Natural killer cell treated with Interleukin-12 subunit alpha and Interleukin-12 subunit beta and Interleukin-15 and Interleukin-18, amount 100 ng/mL, for 72 hours (primary cell): ENCODE measurements at regions not wholly inside any gene's neighbourhood (a gene's known extent, or its start where the extent isn't known, plus 50 kb on each side); places are given as distances from the start of the nearest gene placed in this dataset.

Experiments
- ATAC-seq, 2 donors: fragments of 150-1000 bp; cut with Tn5 transposase in 1 of 2; sonication (Bioruptor Pico), chemical (Tn5 transposase) in 1 of 2; 2 replicates each; pipeline ENCODE4 v1.10.0; 2021
- DNase-seq: peaks from one replicate; pipeline ENCODE4 v3.0.0; 2022; ENCODE audit warnings: low spot score
- H3K27ac Mint-ChIP-seq, 2 donors: 1 replicate in 1 of 2; 2 replicates in 1 of 2; pipeline ENCODE4 v1.8.0; 2022; ENCODE audit warnings: mixed read lengths in 2 of 2, mild to moderate bottlenecking in 1 of 2, moderate library complexity in 1 of 2
- H3K27me3 Mint-ChIP-seq, 2 donors: 1 replicate in 1 of 2; 2 replicates in 1 of 2; pipeline ENCODE4 v1.8.0; 2022; ENCODE audit warnings: mixed read lengths in 2 of 2
- H3K36me3 Mint-ChIP-seq: one replicate; pipeline ENCODE4 v1.8.0; 2022; ENCODE audit warnings: mixed read lengths
- H3K4me1 Mint-ChIP-seq, 2 donors: 1 replicate in 1 of 2; 2 replicates in 1 of 2; pipeline ENCODE4 v1.8.0; 2022; ENCODE audit warnings: low read depth in 2 of 2, mixed read lengths in 2 of 2, mild to moderate bottlenecking in 1 of 2
- H3K4me3 Mint-ChIP-seq: one replicate; pipeline ENCODE4 v1.8.0; 2022; ENCODE audit warnings: mixed read lengths
- H3K9me3 Mint-ChIP-seq: 2 replicates; pipeline ENCODE4 v1.8.0; 2022; ENCODE audit warnings: mixed read lengths

GRCh38 chrX:5748586-5749150 is 480.0 kb downstream of the NLGN4X start:
- no peaks in the 10 kb centered on the region for H3K4me1 Mint-ChIP-seq
- ATAC-seq (no peak), DNase-seq (no peak)
- no peak overlapping the region for H3K27ac Mint-ChIP-seq
- no peak overlapping the region for H3K4me3 Mint-ChIP-seq
- H3K36me3 Mint-ChIP-seq = no peaks in the 10 kb centered on the region
- no peaks in the 10 kb centered on the region for H3K27me3 Mint-ChIP-seq
- peaks cover 26% of the 10 kb centered on the region for H3K9me3 Mint-ChIP-seq

DNA sequence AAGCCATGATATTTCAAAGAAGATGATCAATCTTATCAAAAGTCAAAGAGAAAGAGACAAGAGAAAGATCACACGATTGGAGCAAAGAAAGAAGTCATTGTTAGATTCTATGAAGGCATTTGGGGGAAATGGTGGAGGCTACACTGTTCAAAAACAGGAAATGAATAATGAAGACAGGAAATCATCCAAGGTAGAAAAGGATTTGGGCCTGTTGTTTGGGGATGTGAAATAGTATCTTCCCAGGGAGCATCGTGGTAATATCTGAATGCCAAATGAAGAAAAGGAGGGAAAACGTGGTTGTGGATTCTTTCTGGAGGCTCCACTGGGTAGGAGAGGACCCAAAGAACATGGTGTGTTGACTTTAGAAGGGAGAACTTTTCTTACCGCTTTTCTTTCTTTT is 482.4 kb downstream of the NLGN4X start:
- DNase-seq (no peak), ATAC-seq (no peak)

GRCh38 chrX:5733501-5733900 is 495.2 kb downstream of the NLGN4X start:
- Mint-ChIP-seq H3K4me3 (no peak overlapping the region), H3K27me3 (no peaks in the 10 kb centered on the region), H3K36me3 (no peaks in the 10 kb centered on the region), H3K4me1 (no peaks in the 10 kb centered on the region), H3K9me3 (peaks cover 7% of the 10 kb centered on the region), H3K27ac (no peak overlapping the region)
- no peak for DNase-seq
- no peak for ATAC-seq

More for the DNA sequence above, 482.4 kb downstream of the NLGN4X start:
- no peaks in the 10 kb centered on the region for H3K27me3 Mint-ChIP-seq
- no peak overlapping the region for H3K27ac Mint-ChIP-seq
- H3K4me1 Mint-ChIP-seq = no peaks in the 10 kb centered on the region
- H3K9me3 Mint-ChIP-seq = peaks cover 20% of the 10 kb centered on the region
- no peak overlapping the region for H3K4me3 Mint-ChIP-seq
- no peaks in the 10 kb centered on the region for H3K36me3 Mint-ChIP-seq

GRCh38 chrX:5730556-5730955 is 498.1 kb downstream of the NLGN4X start:
- peaks cover 17% of the 10 kb centered on the region for H3K9me3 Mint-ChIP-seq
- H3K4me3 Mint-ChIP-seq = no peak overlapping the region
- H3K27me3 Mint-ChIP-seq = no peaks in the 10 kb centered on the region
- no peaks in the 10 kb centered on the region for H3K4me1 Mint-ChIP-seq
- no peaks in the 10 kb centered on the region for H3K36me3 Mint-ChIP-seq
- DNase-seq (no peak), ATAC-seq (no peak)
- H3K27ac Mint-ChIP-seq = no peak overlapping the region

DNA sequence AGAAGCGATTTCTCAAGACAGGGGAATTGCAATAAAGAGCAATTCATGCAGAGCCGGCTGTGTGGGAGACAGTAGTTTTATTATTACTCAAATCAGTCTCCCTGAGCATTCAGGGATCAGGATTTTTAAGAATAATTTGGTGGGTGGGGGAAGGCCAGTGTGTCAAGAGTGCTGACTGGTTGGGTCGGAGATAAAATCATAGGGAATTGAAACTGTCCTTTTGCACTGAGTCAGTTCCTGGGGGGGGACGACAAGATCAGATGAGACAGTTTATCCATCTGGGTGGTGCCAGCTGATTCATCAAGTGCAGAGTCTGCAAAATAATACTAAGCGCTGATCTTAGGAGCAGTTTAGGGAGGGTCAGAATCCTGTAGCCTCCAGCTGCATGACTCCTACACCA is 502.4 kb downstream of the NLGN4X start:
- ATAC-seq (no peak), DNase-seq (no peak)
- H3K9me3 Mint-ChIP-seq = peaks cover 17% of the 10 kb centered on the region
- H3K27me3 Mint-ChIP-seq = no peaks in the 10 kb centered on the region
- no peak overlapping the region for H3K4me3 Mint-ChIP-seq
- H3K4me1 Mint-ChIP-seq = no peaks in the 10 kb centered on the region
- no peaks in the 10 kb centered on the region for H3K36me3 Mint-ChIP-seq
- H3K27ac Mint-ChIP-seq = no peak overlapping the region

- H3K9me3 Mint-ChIP-seq = peaks cover 19% of the 10 kb centered on the region
- H3K4me1 Mint-ChIP-seq = no peaks in the 10 kb centered on the region
- no peaks in the 10 kb centered on the region for H3K27me3 Mint-ChIP-seq
- DNase-seq (no peak), ATAC-seq (no peak)
- H3K36me3 Mint-ChIP-seq = no peaks in the 10 kb centered on the region
- H3K4me3 Mint-ChIP-seq = no peak overlapping the region
- H3K27ac Mint-ChIP-seq = no peak overlapping the region
These were observed 504.5 kb downstream of the NLGN4X start for GRCh38 chrX:5724123-5724522.

- Mint-ChIP-seq H3K27me3 (no peaks in the 10 kb centered on the region), H3K4me1 (no peaks in the 10 kb centered on the region), H3K9me3 (peaks cover 15% of the 10 kb centered on the region), H3K4me3 (no peak overlapping the region), H3K36me3 (no peaks in the 10 kb centered on the region), H3K27ac (no peak overlapping the region)
- DNase-seq = no peak
- no peak for ATAC-seq
These were observed 510.0 kb downstream of the NLGN4X start for GRCh38 chrX:5718651-5719050.

GRCh38 chrX:5716666-5717065 is 512.0 kb downstream of the NLGN4X start:
- H3K27ac Mint-ChIP-seq = no peak overlapping the region
- peaks cover 19% of the 10 kb centered on the region for H3K9me3 Mint-ChIP-seq
- H3K4me3 Mint-ChIP-seq = no peak overlapping the region
- no peaks in the 10 kb centered on the region for H3K27me3 Mint-ChIP-seq
- H3K4me1 Mint-ChIP-seq = no peaks in the 10 kb centered on the region
- DNase-seq = no peak
- ATAC-seq = no peak
- H3K36me3 Mint-ChIP-seq = no peaks in the 10 kb centered on the region

DNA sequence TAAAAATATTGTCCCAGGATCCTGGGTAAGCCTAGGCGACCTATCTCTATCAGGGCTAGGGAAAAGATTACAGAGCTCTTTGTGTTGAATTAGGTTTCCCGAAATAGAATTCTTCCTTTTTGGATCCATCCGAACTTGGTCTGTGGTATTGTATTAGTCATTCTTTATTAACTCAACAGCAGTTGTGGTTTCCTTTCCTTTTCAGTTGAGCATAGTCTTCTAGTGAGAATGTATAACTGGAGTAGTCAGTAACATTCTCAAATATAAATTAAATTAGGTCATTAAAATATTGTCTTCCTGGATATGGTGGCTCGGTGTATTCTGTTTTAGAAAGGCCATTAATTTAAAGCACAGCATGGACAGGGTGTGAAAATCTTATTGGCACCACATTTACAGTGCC is 520.4 kb downstream of the NLGN4X start:
- no peaks in the 10 kb centered on the region for H3K27me3 Mint-ChIP-seq
- peaks cover 9% of the 10 kb centered on the region for H3K9me3 Mint-ChIP-seq
- H3K4me3 Mint-ChIP-seq = no peak overlapping the region
- DNase-seq (no peak), ATAC-seq (no peak)
- H3K4me1 Mint-ChIP-seq = no peaks in the 10 kb centered on the region
- no peak overlapping the region for H3K27ac Mint-ChIP-seq
- no peaks in the 10 kb centered on the region for H3K36me3 Mint-ChIP-seq

GRCh38 chrX:5702890-5703289 is 525.8 kb downstream of the NLGN4X start:
- H3K27me3 Mint-ChIP-seq = no peaks in the 10 kb centered on the region
- ATAC-seq = no peak
- no peak overlapping the region for H3K27ac Mint-ChIP-seq
- H3K36me3 Mint-ChIP-seq = no peaks in the 10 kb centered on the region
- H3K4me1 Mint-ChIP-seq = no peaks in the 10 kb centered on the region
- H3K9me3 Mint-ChIP-seq = peaks cover 3% of the 10 kb centered on the region
- H3K4me3 Mint-ChIP-seq = no peak overlapping the region
- no peak for DNase-seq

DNA sequence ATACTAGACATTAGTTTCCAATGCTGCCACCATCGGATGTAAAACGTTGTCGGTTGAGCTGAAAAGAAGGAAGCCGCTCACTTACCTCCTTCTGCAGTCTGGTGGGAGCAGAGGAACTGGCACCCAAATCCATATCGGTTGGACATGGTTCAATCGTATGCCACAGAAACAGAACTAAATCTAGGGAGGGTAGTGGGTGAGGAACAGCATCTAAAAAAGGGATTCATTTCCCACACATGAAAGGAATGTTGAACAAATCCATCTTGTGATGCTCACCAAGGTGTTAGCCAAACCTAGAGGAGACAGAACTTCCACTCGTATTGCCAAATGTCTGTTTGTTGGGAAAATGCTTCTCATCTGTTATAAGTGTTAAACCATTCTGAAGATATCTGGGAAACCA is 532.7 kb downstream of the NLGN4X start:
- H3K27me3 Mint-ChIP-seq = no peaks in the 10 kb centered on the region
- peaks cover 12% of the 10 kb centered on the region for H3K9me3 Mint-ChIP-seq
- no peaks in the 10 kb centered on the region for H3K36me3 Mint-ChIP-seq
- no peak overlapping the region for H3K27ac Mint-ChIP-seq
- DNase-seq = no peak
- H3K4me1 Mint-ChIP-seq = no peaks in the 10 kb centered on the region
- H3K4me3 Mint-ChIP-seq = no peak overlapping the region
- ATAC-seq = no peak

DNA sequence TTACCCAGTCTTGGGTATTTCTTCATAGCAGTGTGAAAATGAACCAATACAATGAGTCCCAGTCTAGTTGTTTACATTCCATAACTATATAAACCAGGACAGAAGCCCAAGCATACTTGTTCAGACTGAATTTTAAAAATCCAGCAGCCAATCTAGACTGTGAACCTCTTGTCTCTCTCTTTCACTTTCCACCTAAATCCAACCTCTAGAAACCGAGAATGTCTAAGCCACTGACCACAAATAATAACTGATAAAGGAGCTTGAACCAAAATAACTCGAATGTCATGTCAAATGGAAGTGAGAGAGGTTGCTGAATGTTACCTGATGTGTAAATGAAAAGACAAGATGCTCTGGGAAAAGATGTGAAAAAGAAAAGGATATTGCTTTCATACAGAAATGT is 544.7 kb downstream of the NLGN4X start:
- no peak overlapping the region for H3K4me3 Mint-ChIP-seq
- H3K36me3 Mint-ChIP-seq = no peaks in the 10 kb centered on the region
- DNase-seq (no peak), ATAC-seq (no peak)
- H3K9me3 Mint-ChIP-seq = peaks cover 16% of the 10 kb centered on the region
- H3K4me1 Mint-ChIP-seq = no peaks in the 10 kb centered on the region
- no peak overlapping the region for H3K27ac Mint-ChIP-seq
- no peaks in the 10 kb centered on the region for H3K27me3 Mint-ChIP-seq

DNA sequence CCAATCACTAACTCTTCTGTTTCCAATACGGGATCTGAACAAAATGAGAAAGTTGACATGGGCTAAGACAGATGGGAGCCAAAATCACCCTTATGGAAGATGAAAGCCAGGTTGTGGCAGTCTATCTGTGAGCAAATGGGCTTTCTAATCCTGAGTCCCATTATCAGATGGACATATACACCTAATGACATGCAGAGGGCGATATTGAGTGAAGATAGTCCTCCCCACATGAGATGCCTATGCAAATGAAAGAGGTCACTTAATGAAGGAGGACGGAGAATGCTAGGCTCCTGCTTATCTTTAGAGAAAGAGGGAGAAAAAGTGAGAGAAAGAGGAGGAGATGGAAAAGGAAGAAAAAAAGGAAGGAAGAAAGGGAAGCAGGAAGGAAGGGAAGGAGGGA is 547.5 kb downstream of the NLGN4X start:
- H3K27ac Mint-ChIP-seq = no peak overlapping the region
- peaks cover 12% of the 10 kb centered on the region for H3K9me3 Mint-ChIP-seq
- no peak for ATAC-seq
- DNase-seq = no peak
- H3K4me1 Mint-ChIP-seq = no peaks in the 10 kb centered on the region
- H3K4me3 Mint-ChIP-seq = no peak overlapping the region
- no peaks in the 10 kb centered on the region for H3K27me3 Mint-ChIP-seq
- no peaks in the 10 kb centered on the region for H3K36me3 Mint-ChIP-seq

DNA sequence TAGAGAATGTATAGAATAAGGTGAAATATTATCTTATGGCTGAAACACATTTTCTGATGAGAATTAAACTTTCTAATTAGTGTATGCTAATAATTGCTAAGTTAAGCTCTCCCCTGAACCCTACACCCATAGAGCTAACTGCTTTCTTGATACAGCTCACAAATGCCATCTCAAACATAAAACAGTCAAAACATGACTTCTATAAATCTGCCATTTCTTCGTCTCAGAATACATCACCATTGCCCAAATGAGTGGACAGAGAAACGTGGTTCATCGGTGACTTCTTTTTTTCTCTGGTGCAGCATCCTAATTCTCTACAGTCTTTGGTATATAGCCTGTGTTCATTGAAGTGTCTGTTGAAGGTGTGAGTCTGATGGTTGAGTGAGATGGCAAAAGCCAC is 554.6 kb downstream of the NLGN4X start:
- Mint-ChIP-seq H3K4me1 (no peaks in the 10 kb centered on the region), H3K27ac (no peak overlapping the region), H3K4me3 (no peak overlapping the region), H3K9me3 (peaks cover 6% of the 10 kb centered on the region), H3K36me3 (no peaks in the 10 kb centered on the region), H3K27me3 (no peaks in the 10 kb centered on the region)
- no peak for ATAC-seq
- no peak for DNase-seq

GRCh38 chrX:5672099-5672498 is 556.6 kb downstream of the NLGN4X start:
- Mint-ChIP-seq H3K36me3 (no peaks in the 10 kb centered on the region), H3K4me1 (no peaks in the 10 kb centered on the region), H3K9me3 (peaks cover 7% of the 10 kb centered on the region), H3K4me3 (no peak overlapping the region), H3K27ac (no peak overlapping the region), H3K27me3 (no peaks in the 10 kb centered on the region)
- ATAC-seq (no peak), DNase-seq (no peak)
